ENCODE measurements at regions not wholly inside any gene's neighbourhood (a gene's known extent, or its start where the extent isn't known, plus 50 kb on each side); places are given as distances from the start of the nearest gene placed in this dataset.

DNA sequence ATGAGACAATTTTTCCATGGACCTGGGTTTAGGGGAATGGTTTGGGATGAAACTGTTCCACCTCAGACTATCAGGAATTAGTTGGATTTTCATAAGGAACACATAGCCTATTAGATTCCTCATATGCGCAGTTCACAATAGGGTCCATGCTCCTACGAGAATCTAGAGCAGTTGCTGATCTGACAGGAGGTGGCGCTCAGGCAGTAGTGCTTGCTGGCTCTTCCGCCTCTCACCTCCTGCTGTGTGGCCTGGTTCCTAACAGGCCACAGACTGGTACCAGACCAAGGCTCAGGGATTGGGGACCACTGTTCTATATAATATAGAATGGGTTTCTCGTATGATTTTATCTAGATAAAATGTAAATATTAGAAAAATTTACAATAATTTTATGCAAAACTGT is 338.7 kb downstream of the CPS1 start:
- TF ChIP-seq EZH2 (IDR thresholded peaks at IDR 0.05) = no peak
- TF ChIP-seq, protein P1, sequence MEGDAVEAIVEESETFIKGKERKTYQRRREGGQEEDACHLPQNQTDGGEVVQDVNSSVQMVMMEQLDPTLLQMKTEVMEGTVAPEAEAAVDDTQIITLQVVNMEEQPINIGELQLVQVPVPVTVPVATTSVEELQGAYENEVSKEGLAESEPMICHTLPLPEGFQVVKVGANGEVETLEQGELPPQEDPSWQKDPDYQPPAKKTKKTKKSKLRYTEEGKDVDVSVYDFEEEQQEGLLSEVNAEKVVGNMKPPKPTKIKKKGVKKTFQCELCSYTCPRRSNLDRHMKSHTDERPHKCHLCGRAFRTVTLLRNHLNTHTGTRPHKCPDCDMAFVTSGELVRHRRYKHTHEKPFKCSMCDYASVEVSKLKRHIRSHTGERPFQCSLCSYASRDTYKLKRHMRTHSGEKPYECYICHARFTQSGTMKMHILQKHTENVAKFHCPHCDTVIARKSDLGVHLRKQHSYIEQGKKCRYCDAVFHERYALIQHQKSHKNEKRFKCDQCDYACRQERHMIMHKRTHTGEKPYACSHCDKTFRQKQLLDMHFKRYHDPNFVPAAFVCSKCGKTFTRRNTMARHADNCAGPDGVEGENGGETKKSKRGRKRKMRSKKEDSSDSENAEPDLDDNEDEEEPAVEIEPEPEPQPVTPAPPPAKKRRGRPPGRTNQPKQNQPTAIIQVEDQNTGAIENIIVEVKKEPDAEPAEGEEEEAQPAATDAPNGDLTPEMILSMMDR (IDR thresholded peaks at IDR 0.05) = peak; percentile 46
